OCI-LY7 (cell line): ENCODE measurements at regions not wholly inside any gene's neighbourhood (a gene's known extent, or its start where the extent isn't known, plus 50 kb on each side); places are given as distances from the start of the nearest gene placed in this dataset.

Experiments
- BruUV-seq: library from RNA; stranded (reverse); fragments of 400-500 nt; replicated peaks from 2 replicates; lab custom pipeline; 2021; lab: Mats Ljungman, UMichigan
- CTCF ChIA-PET: fragments of 300-600 bp; sonication (Branson Sonifier 250); formaldehyde crosslinking; loops from one replicate; lab custom pipeline; 2022; ENCODE audit warnings: antibody characterized with exemption; ENCODE audit not compliant: unreplicated experiment; lab: Charles Lee
- POLR2A ChIA-PET: fragments of 300-600 bp; sonication (Branson Sonifier 250); formaldehyde crosslinking; loops from one replicate; lab custom pipeline; 2022; ENCODE audit warnings: antibody characterized with exemption; lab: Charles Lee
- DNase-seq: peaks from one replicate; pipeline ENCODE4 v3.0.0-alpha.2; 2015; ENCODE audit warnings: low spot score
- H2AFZ ChIP-seq: fragments of 200-600 bp; sonication (generic), shearing (Covaris generic); 2 replicates; pipeline ENCODE4 v1.6.1; 2014; ENCODE audit warnings: mild to moderate bottlenecking, antibody characterized with exemption, low read length, moderate library complexity
- H3K27ac ChIP-seq: fragments of 200-600 bp; sonication (generic); 2 replicates; pipeline ENCODE4 v1.5.1; 2014; ENCODE audit warnings: mixed run types, low read depth, mild to moderate bottlenecking, moderate library complexity, low read length, inconsistent platforms; ENCODE audit not compliant: poor library complexity, severe bottlenecking
- H3K36me3 ChIP-seq: fragments of 200-600 bp; sonication (generic); 2 replicates; pipeline ENCODE4 v1.6.1; 2014; ENCODE audit warnings: mild to moderate bottlenecking, antibody characterized with exemption, low read length, moderate library complexity, mixed read lengths; ENCODE audit not compliant: insufficient read depth
- H3K4me1 ChIP-seq: fragments of 200-600 bp; sonication (generic); 2 replicates; pipeline ENCODE4 v1.5.1; 2014; ENCODE audit warnings: mild to moderate bottlenecking, low read length; ENCODE audit not compliant: insufficient read depth, poor library complexity, severe bottlenecking
- H3K4me2 ChIP-seq: fragments of 200-600 bp; sonication (generic); 2 replicates; pipeline ENCODE4 v1.6.1; 2014; ENCODE audit warnings: mild to moderate bottlenecking, low read length
- H3K4me3 ChIP-seq: fragments of 200-600 bp; sonication (generic); 2 replicates; pipeline ENCODE4 v1.5.1; 2014; ENCODE audit warnings: mild to moderate bottlenecking, low read depth, low read length; ENCODE audit not compliant: poor library complexity, severe bottlenecking
- H3K79me2 ChIP-seq: fragments of 200-600 bp; sonication (generic); 2 replicates; pipeline ENCODE4 v1.6.1; 2016; ENCODE audit warnings: low read depth, mild to moderate bottlenecking, low read length, moderate library complexity, mixed read lengths; ENCODE audit not compliant: insufficient read depth
- H3K9me2 ChIP-seq: fragments of 200-600 bp; sonication (generic); 2 replicates; pipeline ENCODE4 v1.6.1; 2016; ENCODE audit warnings: mild to moderate bottlenecking, low read length, mixed read lengths; ENCODE audit not compliant: insufficient read depth
- H3K9me3 ChIP-seq: fragments of 200-600 bp; sonication (generic); 2 replicates; pipeline ENCODE4 v1.6.1; 2014; ENCODE audit warnings: mild to moderate bottlenecking, mixed run types, low read length, mixed read lengths
- H4K20me1 ChIP-seq: fragments of 200-600 bp; sonication (generic); 2 replicates; pipeline ENCODE4 v1.6.1; 2014; ENCODE audit warnings: mild to moderate bottlenecking, antibody characterized with exemption, low read length, moderate library complexity, mixed read lengths; ENCODE audit not compliant: insufficient read depth
- CTCF ChIP-seq: fragments of 200-600 bp; sonication (generic); conservative IDR thresholded peaks from 2 replicates; pipeline ENCODE4 v1.5.1; 2014; ENCODE audit warnings: mild to moderate bottlenecking, antibody characterized with exemption, low read length, moderate library complexity, mixed read lengths
- EZH2phosphoT487 ChIP-seq: fragments of 200-600 bp; sonication (generic); IDR thresholded peaks from 2 replicates; pipeline ENCODE4 v1.6.1; 2018; ENCODE audit warnings: low read depth, borderline replicate concordance, mild to moderate bottlenecking, mixed run types, antibody characterized with exemption, low read length, moderate library complexity, mixed read lengths
- intact Hi-C: fragments of 100-400 bp; cut with micrococcal nuclease; formaldehyde crosslinking; loops from one replicate; pipeline ENCODE4 v1.10.0; 2022; ENCODE audit not compliant: unreplicated experiment

GRCh38 chr13:107482688-107483087, 732.6 kb downstream of the LIG4 start:
- no peaks in the 10 kb centered on the region for H3K36me3 ChIP-seq
- no peak overlapping the region for H3K4me3 ChIP-seq
- DNase-seq: no peak
- no peak overlapping the region for H3K4me2 ChIP-seq
- no peak overlapping the region for H3K27ac ChIP-seq
- no peaks in the 10 kb centered on the region for H3K4me1 ChIP-seq
- no peak overlapping the region for H2AFZ ChIP-seq
- no peaks in the 10 kb centered on the region for H3K9me2 ChIP-seq
- intact Hi-C loops: no loop called here
- no TSS peak for BruUV-seq
- no peaks in the 10 kb centered on the region for H3K9me3 ChIP-seq
- H3K79me2 ChIP-seq: no peaks in the 10 kb centered on the region
- H4K20me1 ChIP-seq: no peaks in the 10 kb centered on the region
- ChIA-PET POLR2A (interaction anchor here (0.5 to 0.6 kb wide), 2 partner anchors 14 to 150 kb away, joined by 3 read pairs; no protein-coding TSS in a partner anchor), CTCF (no interaction called here)
- TF ChIP-seq CTCF: no peak

- DNase-seq: no peak
- POLR2A ChIA-PET: no interaction called here
- no peaks in the 10 kb centered on the region for H4K20me1 ChIP-seq
- no peak overlapping the region for H3K27ac ChIP-seq
- H3K9me2 ChIP-seq: no peaks in the 10 kb centered on the region
- no peak overlapping the region for H3K4me2 ChIP-seq
- TF ChIP-seq EZH2phosphoT487 (no peak), CTCF (no peak)
- H3K4me1 ChIP-seq: no peaks in the 10 kb centered on the region
- no peaks in the 10 kb centered on the region for H3K9me3 ChIP-seq
- H3K36me3 ChIP-seq: no peaks in the 10 kb centered on the region
- no peak overlapping the region for H2AFZ ChIP-seq
- no peaks in the 10 kb centered on the region for H3K79me2 ChIP-seq
- no peak overlapping the region for H3K4me3 ChIP-seq
- no TSS peak for BruUV-seq
- intact Hi-C loops: no loop called here
- CTCF ChIA-PET: no interaction called here
Measured at GRCh38 chr13:107480130-107480529, 735.2 kb downstream of the LIG4 start.

GRCh38 chr13:107477772-107478379, 737.5 kb downstream of the LIG4 start:
- Histone ChIP-seq H3K27ac (no peak overlapping the region), H3K36me3 (no peaks in the 10 kb centered on the region), H2AFZ (no peak overlapping the region), H3K4me2 (no peak overlapping the region), H3K79me2 (no peaks in the 10 kb centered on the region), H3K4me1 (no peaks in the 10 kb centered on the region), H3K4me3 (no peak overlapping the region), H3K9me2 (no peaks in the 10 kb centered on the region), H3K9me3 (no peaks in the 10 kb centered on the region), H4K20me1 (no peaks in the 10 kb centered on the region)
- BruUV-seq: no TSS peak
- CTCF ChIA-PET: no interaction called here
- intact Hi-C loops: no loop called here
- POLR2A ChIA-PET: no interaction called here
- TF ChIP-seq EZH2phosphoT487 (no peak), CTCF (no peak)
- DNase-seq: no peak
